ENCODE measurements at regions not wholly inside any gene's neighbourhood (a gene's known extent, or its start where the extent isn't known, plus 50 kb on each side); places are given as distances from the start of the nearest gene placed in this dataset.

GRCh38 chr4:66094070-66094469, 423.8 kb upstream of the EPHA5 start:
- no peak overlapping the region for H3K27ac ChIP-seq
- no peak for TF ChIP-seq CTCF (conservative IDR thresholded peaks at IDR 0.05)

GRCh38 chr4:66091786-66092185, 421.5 kb upstream of the EPHA5 start:
- H3K27ac ChIP-seq: no peak overlapping the region
- no peak for TF ChIP-seq CTCF (conservative IDR thresholded peaks at IDR 0.05)

- H3K27ac ChIP-seq: no peak overlapping the region
- no peak for TF ChIP-seq CTCF (conservative IDR thresholded peaks at IDR 0.05)
Measured at GRCh38 chr4:66073961-66074360, 403.7 kb upstream of the EPHA5 start.

- no peak overlapping the region for H3K27ac ChIP-seq
- TF ChIP-seq CTCF (conservative IDR thresholded peaks at IDR 0.05): no peak
Measured at GRCh38 chr4:66071911-66072310, 401.6 kb upstream of the EPHA5 start.

- no peak for TF ChIP-seq CTCF (conservative IDR thresholded peaks at IDR 0.05)
- no peak overlapping the region for H3K27ac ChIP-seq
Measured at GRCh38 chr4:66062921-66063320, 392.6 kb upstream of the EPHA5 start.

GRCh38 chr4:66062044-66062443, 391.8 kb upstream of the EPHA5 start:
- no peak overlapping the region for H3K27ac ChIP-seq
- no peak for TF ChIP-seq CTCF (conservative IDR thresholded peaks at IDR 0.05)

GRCh38 chr4:66059556-66059955, 389.3 kb upstream of the EPHA5 start:
- TF ChIP-seq CTCF (conservative IDR thresholded peaks at IDR 0.05): no peak
- H3K27ac ChIP-seq: no peak overlapping the region

- H3K27ac ChIP-seq: no peak overlapping the region
- no peak for TF ChIP-seq CTCF (conservative IDR thresholded peaks at IDR 0.05)
Measured at GRCh38 chr4:66059136-66059535, 388.8 kb upstream of the EPHA5 start.
